Sigmoid colon (tissue), 4 donors: ENCODE measurements at regions not wholly inside any gene's neighbourhood (a gene's known extent, or its start where the extent isn't known, plus 50 kb on each side); places are given as distances from the start of the nearest gene placed in this dataset.

ENCODE experiments used
- CTCF ChIP-seq, 4 experiments: fragments of 450-650 bp in 3 of 4; fragments of 200-600 bp in 1 of 4; IDR thresholded peaks; one replicate each; pipeline ENCODE4 v1.5.1; 2016 to 2019; ENCODE audit warnings: antibody characterized with exemption in 4 of 4, mild to moderate bottlenecking in 3 of 4, moderate library complexity in 2 of 4
- POLR2AphosphoS5 ChIP-seq, 4 donors: sonication (generic); formaldehyde crosslinking; IDR thresholded peaks; one replicate each; pipeline ENCODE4 v1.6.1; 2017; ENCODE audit warnings: antibody characterized with exemption in 4 of 4

GRCh38 chr12:22800332-22800731 lies 175.4 kb downstream of the ETNK1 start:
- TF ChIP-seq POLR2AphosphoS5 (IDR thresholded peaks at IDR 0.05) (no peak), CTCF (IDR thresholded peaks at IDR 0.05) (no peak)
